OCI-LY1 (cell line): ENCODE measurements at regions not wholly inside any gene's neighbourhood (a gene's known extent, or its start where the extent isn't known, plus 50 kb on each side); places are given as distances from the start of the nearest gene placed in this dataset.

Experiments used
- H2AFZ ChIP-seq: fragments of 200-600 bp; sonication (generic), shearing (Covaris generic); 2 replicates; pipeline ENCODE4 v1.6.0; 2014; ENCODE audit warnings: antibody characterized with exemption, mild to moderate bottlenecking, low read length
- H3F3A ChIP-seq: fragments of 200-600 bp; sonication (generic), shearing (Covaris generic); 2 replicates; pipeline ENCODE4 v1.6.0; 2014; ENCODE audit warnings: mild to moderate bottlenecking, antibody characterized with exemption, low read length, moderate library complexity; ENCODE audit not compliant: insufficient read depth
- H3K27ac ChIP-seq: fragments of 200-600 bp; sonication (generic); 2 replicates; pipeline ENCODE4 v1.5.1; 2014; ENCODE audit warnings: low read length, mixed run types, mild to moderate bottlenecking, low read depth; ENCODE audit not compliant: poor library complexity, severe bottlenecking
- H3K27me3 ChIP-seq: fragments of 200-600 bp; sonication (generic); 2 replicates; pipeline ENCODE4 v1.6.0; 2014; ENCODE audit warnings: antibody characterized with exemption, mild to moderate bottlenecking, low read length, moderate library complexity; ENCODE audit not compliant: insufficient read depth
- H3K36me3 ChIP-seq: fragments of 200-600 bp; sonication (generic); 2 replicates; pipeline ENCODE4 v1.6.1; 2014; ENCODE audit warnings: mild to moderate bottlenecking, antibody characterized with exemption, low read length, moderate library complexity, mixed read lengths; ENCODE audit not compliant: insufficient read depth
- H3K4me1 ChIP-seq: fragments of 200-600 bp; sonication (generic); 2 replicates; pipeline ENCODE4 v1.5.1; 2014; ENCODE audit warnings: mild to moderate bottlenecking, low read length, moderate library complexity; ENCODE audit not compliant: insufficient read depth, severe bottlenecking
- H3K4me2 ChIP-seq: fragments of 200-600 bp; sonication (generic), shearing (Covaris generic); 2 replicates; pipeline ENCODE4 v1.6.1; 2014; ENCODE audit warnings: low read length
- H3K4me3 ChIP-seq: fragments of 200-600 bp; sonication (generic); 2 replicates; pipeline ENCODE4 v1.5.1; 2014; ENCODE audit warnings: low read length, low read depth, mild to moderate bottlenecking, mixed read lengths; ENCODE audit not compliant: poor library complexity, severe bottlenecking
- H3K79me2 ChIP-seq: fragments of 200-600 bp; shearing (Covaris generic); 2 replicates; pipeline ENCODE4 v1.6.1; 2016; ENCODE audit warnings: mixed run types, low read length, mixed read lengths; ENCODE audit not compliant: insufficient read depth
- H3K9ac ChIP-seq: fragments of 200-600 bp; sonication (generic), shearing (Covaris generic); 2 replicates; pipeline ENCODE4 v1.6.1; 2014; ENCODE audit warnings: mild to moderate bottlenecking, low read length, mixed read lengths
- H3K9me2 ChIP-seq: fragments of 200-600 bp; sonication (generic), shearing (Covaris generic); 2 replicates; pipeline ENCODE4 v1.6.1; 2014; ENCODE audit warnings: low read depth, mild to moderate bottlenecking, low read length, mixed read lengths
- H3K9me3 ChIP-seq: fragments of 200-600 bp; shearing (Covaris generic); 2 replicates; pipeline ENCODE4 v1.6.1; 2014; ENCODE audit warnings: low read length, mixed read lengths
- H4K20me1 ChIP-seq: fragments of 200-600 bp; sonication (generic), shearing (Covaris generic); 2 replicates; pipeline ENCODE4 v1.6.0; 2016; ENCODE audit warnings: mild to moderate bottlenecking, low read length; ENCODE audit not compliant: insufficient read depth
- EZH2 ChIP-seq: fragments of 200-600 bp; sonication (generic), shearing (Covaris generic); IDR thresholded peaks from 2 replicates; pipeline ENCODE4 v1.8.0; 2017; ENCODE audit warnings: borderline replicate concordance, mixed run types, mild to moderate bottlenecking, antibody characterized with exemption, low read length, moderate library complexity, mixed read lengths
- TF ChIP-seq, protein P1 (sequence below): fragments of 200-600 bp; sonication (generic), shearing (Covaris generic); IDR thresholded peaks from 2 replicates; pipeline ENCODE4 v1.5.1; 2017; ENCODE audit warnings: mild to moderate bottlenecking, antibody characterized with exemption, low read length, moderate library complexity, mixed read lengths

DNA sequence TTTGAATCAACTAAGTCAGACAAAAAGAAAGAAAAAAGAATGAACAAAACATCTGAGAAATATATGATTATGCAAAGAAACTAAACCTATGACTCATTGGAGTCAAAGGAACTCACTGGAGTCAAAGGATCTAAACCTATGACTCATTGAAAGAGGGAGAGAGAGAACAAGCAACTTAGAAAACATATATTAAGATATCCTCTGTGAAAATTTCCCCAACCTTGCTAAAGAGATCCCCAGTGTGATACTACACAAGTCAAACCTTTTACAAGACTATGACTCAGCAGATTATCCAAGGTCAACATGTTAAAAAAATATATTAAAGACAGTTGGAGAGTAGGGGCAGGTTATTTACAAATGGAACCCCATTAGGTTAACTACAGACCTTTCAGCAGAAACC, 1538.3 kb downstream of the NCAM2 start:
- no peaks in the 10 kb centered on the region for H3K36me3 ChIP-seq
- H3K9ac ChIP-seq, result no peak overlapping the region
- no peak overlapping the region for H3K4me3 ChIP-seq
- H4K20me1 ChIP-seq, result no peaks in the 10 kb centered on the region
- H3K27me3 ChIP-seq, result no peaks in the 10 kb centered on the region
- H3K4me2 ChIP-seq, result no peak overlapping the region
- no peak overlapping the region for H3K27ac ChIP-seq
- H3K9me2 ChIP-seq, result no peaks in the 10 kb centered on the region
- H3K79me2 ChIP-seq, result no peaks in the 10 kb centered on the region
- H2AFZ ChIP-seq, result no peak overlapping the region
- H3K9me3 ChIP-seq, result peaks cover 11% of the 10 kb centered on the region
- no peaks in the 10 kb centered on the region for H3F3A ChIP-seq
- TF ChIP-seq, protein P1, sequence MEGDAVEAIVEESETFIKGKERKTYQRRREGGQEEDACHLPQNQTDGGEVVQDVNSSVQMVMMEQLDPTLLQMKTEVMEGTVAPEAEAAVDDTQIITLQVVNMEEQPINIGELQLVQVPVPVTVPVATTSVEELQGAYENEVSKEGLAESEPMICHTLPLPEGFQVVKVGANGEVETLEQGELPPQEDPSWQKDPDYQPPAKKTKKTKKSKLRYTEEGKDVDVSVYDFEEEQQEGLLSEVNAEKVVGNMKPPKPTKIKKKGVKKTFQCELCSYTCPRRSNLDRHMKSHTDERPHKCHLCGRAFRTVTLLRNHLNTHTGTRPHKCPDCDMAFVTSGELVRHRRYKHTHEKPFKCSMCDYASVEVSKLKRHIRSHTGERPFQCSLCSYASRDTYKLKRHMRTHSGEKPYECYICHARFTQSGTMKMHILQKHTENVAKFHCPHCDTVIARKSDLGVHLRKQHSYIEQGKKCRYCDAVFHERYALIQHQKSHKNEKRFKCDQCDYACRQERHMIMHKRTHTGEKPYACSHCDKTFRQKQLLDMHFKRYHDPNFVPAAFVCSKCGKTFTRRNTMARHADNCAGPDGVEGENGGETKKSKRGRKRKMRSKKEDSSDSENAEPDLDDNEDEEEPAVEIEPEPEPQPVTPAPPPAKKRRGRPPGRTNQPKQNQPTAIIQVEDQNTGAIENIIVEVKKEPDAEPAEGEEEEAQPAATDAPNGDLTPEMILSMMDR, result no peak
- TF ChIP-seq EZH2, result no peak
- no peaks in the 10 kb centered on the region for H3K4me1 ChIP-seq

DNA sequence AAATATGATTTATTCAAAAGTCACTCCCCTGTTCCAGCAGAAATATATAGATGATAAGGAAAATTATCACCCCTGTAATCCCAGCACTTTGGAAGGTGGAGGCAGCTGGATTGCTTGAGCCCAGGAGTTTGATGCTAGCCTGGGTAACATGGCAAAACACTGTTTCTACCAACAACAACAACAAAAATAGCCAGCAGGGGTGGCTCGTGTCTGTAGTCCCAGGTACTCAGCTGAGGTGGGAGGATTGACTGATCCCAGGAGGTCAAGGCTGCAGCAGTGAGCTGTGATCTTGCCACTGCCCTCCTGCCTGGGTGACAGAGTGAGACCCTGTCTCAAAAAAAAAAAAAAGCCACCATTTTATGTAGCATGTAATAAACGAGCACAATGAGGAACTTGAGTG, 1546.5 kb downstream of the NCAM2 start:
- H2AFZ ChIP-seq, result peak overlapping the region; percentile 45; the same call in 1 of the 2 replicates
- H3K27ac ChIP-seq, result no peak overlapping the region
- no peaks in the 10 kb centered on the region for H3K27me3 ChIP-seq
- no peaks in the 10 kb centered on the region for H3K36me3 ChIP-seq
- H3K4me1 ChIP-seq, result peaks cover 4% of the 10 kb centered on the region
- H3K9ac ChIP-seq, result no peak overlapping the region
- no peak for TF ChIP-seq EZH2
- TF ChIP-seq, protein P1, result no peak
- peaks cover 6% of the 10 kb centered on the region for H3K9me3 ChIP-seq
- no peak overlapping the region for H3K4me3 ChIP-seq
- H4K20me1 ChIP-seq, result no peaks in the 10 kb centered on the region
- no peaks in the 10 kb centered on the region for H3F3A ChIP-seq
- H3K9me2 ChIP-seq, result no peaks in the 10 kb centered on the region
- H3K4me2 ChIP-seq, result no peak overlapping the region
- H3K79me2 ChIP-seq, result no peaks in the 10 kb centered on the region

DNA sequence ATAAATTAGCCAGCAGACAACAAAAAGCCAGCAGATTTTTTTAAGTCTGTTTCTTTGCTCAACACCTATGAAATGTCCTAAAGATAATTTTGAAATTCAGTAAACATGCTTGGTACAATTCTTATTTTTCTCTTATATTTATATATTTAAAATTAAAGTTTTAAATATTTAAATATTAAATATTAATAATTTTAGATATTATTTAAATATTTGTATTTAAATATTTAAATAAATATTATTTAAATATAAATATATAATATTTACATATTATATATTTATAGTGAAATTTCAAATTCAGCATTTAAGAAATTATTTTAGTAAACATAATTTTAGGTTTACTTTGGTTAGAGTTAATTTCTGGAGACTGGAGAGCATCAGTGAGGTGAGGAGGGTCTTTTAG, 1554.2 kb downstream of the NCAM2 start:
- Histone ChIP-seq H3K9me3 (no peaks in the 10 kb centered on the region), H3K27me3 (no peaks in the 10 kb centered on the region), H3K4me3 (no peak overlapping the region), H3K4me1 (no peaks in the 10 kb centered on the region), H3K9ac (no peak overlapping the region), H3K36me3 (no peaks in the 10 kb centered on the region), H3K79me2 (no peaks in the 10 kb centered on the region), H3K27ac (no peak overlapping the region), H2AFZ (no peak overlapping the region), H3K9me2 (no peaks in the 10 kb centered on the region), H3K4me2 (no peak overlapping the region), H4K20me1 (no peaks in the 10 kb centered on the region), H3F3A (no peaks in the 10 kb centered on the region; the same call in 1 of the 2 replicates)
- no peak for TF ChIP-seq EZH2
- TF ChIP-seq, protein P1, result no peak
